HG03439 (cell line): ENCODE measurements at regions not wholly inside any gene's neighbourhood (a gene's known extent, or its start where the extent isn't known, plus 50 kb on each side); places are given as distances from the start of the nearest gene placed in this dataset.

ENCODE experiments used
- ATAC-seq: cut with Tn5 transposase; IDR thresholded peaks from one replicate; pipeline ENCODE4 v1.9.1; 2021; ENCODE audit warnings: mild to moderate bottlenecking, moderate library complexity; ENCODE audit not compliant: unreplicated experiment

DNA sequence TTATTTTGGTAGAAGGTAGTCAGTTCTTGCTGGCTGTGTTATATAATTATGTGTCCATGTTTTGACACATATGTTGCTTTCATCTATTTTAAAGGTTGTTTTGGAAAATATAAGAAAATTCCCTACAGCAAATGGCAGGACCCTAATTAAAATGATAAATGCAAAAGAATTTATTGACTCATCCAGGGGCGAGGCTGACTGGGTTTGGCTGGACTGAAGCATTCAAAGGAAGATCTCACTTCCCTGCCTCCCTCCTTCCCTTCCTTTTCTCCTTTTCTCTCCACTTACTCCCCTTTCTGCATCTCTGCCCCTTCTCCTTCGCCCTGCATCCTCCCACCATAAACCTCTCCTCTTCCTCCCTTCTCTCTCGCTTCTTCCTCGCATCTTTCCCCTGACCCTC lies 129.6 kb downstream of the SNAPC1 start:
- no peak for ATAC-seq

- no peak for ATAC-seq
Measured at GRCh38 chr14:61893371-61893940, 131.2 kb downstream of the SNAPC1 start.

GRCh38 chr14:61894452-61895077 lies 132.3 kb downstream of the SNAPC1 start:
- no peak for ATAC-seq

- ATAC-seq = no peak
Measured at GRCh38 chr14:61897300-61897699, 135.1 kb downstream of the SNAPC1 start.

DNA sequence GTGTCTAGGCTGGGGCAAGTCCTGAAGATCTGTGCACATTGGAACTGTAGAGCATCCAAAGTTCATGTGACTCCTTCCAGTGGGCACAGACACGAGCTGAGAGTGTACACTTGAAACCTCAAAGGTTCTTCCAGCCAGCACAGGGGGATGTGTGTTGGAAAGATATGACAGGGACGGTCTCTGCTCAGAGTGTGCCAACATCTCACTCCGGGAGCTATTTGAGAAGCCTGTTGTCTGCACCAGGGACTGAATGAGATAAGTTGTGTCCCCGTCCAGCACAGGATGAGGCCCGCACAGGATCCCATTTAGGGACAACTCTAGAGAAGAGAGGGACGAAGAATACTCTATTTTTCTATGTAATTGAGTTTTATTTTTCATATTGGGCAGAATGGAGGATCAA lies 136.3 kb downstream of the SNAPC1 start:
- ATAC-seq = no peak

- no peak for ATAC-seq
Measured at GRCh38 chr14:61899497-61899896, 137.3 kb downstream of the SNAPC1 start.

- ATAC-seq = no peak
Measured at GRCh38 chr14:61904946-61905345, 142.7 kb downstream of the SNAPC1 start.

GRCh38 chr14:61911574-61911973 lies 149.4 kb downstream of the SNAPC1 start:
- no peak for ATAC-seq

- ATAC-seq = no peak
Measured at GRCh38 chr14:61918998-61919397, 156.8 kb downstream of the SNAPC1 start.

DNA sequence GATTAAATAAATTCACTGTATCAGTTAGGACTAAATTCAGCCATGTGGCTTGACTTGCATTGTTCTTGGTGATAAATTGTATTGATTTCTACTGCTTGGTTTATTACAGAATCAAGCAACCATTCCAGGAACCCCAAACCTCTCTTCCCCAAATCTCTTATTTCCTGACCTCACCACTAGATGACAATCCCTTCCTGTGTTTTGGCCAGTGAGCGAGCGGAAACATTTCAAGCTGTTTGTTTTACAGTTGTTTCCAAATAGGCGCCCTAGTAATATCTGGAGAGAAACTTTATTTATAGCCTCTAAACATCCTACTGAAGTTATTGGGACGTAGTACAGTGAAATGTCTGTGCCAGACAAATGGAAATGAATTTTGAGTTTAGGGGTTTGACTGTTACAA lies 161.1 kb downstream of the SNAPC1 start:
- ATAC-seq = no peak

GRCh38 chr14:61925043-61925442 lies 162.8 kb downstream of the SNAPC1 start:
- ATAC-seq = no peak

GRCh38 chr14:61925732-61926435 lies 163.7 kb downstream of the SNAPC1 start:
- no peak for ATAC-seq

DNA sequence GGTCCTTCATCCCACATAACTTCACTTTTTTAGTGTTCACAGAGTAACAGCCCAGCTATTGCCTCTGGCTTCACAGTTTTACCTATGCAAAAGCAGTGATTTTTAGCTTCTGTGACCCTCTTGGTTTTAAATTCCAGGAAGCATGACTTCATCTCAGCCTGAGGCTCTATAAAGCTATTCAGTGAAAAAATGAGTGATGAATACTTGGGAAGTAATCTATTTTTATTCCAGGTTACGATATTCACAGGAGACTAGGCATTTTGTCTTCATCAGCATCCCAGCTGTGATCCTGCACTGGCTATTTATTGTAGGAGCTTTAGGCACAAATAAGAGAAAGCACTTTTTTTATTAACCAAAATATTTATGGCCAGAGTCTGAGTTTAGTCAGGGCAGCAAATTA lies 164.8 kb downstream of the SNAPC1 start:
- ATAC-seq = no peak

DNA sequence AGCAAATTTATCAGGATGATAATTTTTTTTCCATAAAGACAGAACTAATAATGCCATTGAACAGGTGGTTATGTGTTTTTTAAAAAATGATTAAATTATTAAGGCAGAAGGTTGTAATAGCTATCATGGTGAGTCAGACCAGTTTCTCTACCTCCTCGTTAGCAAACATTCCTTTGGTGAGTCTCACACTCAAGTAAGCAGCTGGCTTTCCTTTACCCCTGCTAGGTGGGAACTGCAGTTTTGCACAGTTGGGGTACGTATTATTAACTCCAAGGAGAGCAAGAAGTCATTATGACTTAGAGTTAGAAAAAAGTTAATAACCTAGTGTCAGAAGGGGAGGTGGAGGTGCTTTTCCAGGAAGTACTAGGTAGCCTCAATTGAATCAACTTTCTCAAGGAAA lies 165.3 kb downstream of the SNAPC1 start:
- no peak for ATAC-seq

DNA sequence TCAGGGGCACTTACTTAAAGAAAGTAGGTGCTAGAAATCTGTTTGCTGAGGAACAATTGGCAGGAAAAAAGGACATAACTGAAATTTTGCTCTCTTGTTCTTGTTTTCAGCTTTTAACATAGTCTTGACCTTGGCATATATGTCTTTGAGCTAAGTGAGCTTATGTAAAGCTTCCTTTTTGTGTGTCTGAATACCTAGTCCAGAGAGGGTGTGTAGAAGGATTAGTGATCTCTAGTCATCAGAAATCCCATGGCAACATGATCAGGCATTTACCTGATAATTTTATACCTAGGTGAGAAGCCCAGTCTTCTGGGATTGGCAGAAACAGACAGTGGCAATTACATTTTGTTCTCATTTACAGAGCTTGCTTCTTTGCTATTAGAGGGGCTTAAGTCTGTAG lies 166.1 kb downstream of the SNAPC1 start:
- no peak for ATAC-seq

DNA sequence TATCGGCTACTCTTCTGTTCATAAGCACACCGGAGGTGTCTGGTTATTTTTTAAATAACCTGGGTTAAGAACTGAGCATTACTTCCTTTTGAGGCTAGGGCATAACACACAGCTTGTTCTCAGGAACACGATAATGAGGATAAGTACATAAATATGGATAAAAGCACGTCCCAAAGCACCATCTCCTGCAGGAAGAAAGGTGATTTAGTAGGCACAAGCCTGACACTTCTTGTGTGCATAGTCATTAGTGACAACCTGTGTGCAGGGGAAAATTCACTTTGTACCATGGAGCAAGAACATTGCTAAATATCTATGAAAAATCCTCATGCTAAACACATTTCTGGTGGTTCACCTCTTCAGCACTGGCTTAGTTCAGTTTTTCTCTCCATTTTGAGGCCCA lies 166.5 kb downstream of the SNAPC1 start:
- ATAC-seq = no peak

DNA sequence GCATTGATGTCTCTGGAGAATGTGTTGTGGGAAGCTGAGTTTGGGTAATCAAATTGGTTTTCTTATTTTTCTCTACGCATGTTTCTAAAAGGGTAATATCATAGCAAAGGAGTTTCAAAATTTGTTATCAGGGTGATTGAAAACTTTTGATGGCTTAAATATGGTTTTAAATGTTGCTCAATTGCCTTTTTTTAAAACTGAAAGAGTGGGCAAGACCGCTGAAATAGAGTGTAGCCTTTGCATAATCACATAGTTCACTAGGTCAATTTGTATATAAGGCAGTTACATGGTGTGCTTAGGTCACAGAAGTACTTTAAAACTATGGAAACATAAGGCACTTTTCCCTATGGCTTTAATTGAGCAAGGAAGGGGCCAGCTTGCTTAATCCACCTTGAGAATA lies 167.4 kb downstream of the SNAPC1 start:
- no peak for ATAC-seq

DNA sequence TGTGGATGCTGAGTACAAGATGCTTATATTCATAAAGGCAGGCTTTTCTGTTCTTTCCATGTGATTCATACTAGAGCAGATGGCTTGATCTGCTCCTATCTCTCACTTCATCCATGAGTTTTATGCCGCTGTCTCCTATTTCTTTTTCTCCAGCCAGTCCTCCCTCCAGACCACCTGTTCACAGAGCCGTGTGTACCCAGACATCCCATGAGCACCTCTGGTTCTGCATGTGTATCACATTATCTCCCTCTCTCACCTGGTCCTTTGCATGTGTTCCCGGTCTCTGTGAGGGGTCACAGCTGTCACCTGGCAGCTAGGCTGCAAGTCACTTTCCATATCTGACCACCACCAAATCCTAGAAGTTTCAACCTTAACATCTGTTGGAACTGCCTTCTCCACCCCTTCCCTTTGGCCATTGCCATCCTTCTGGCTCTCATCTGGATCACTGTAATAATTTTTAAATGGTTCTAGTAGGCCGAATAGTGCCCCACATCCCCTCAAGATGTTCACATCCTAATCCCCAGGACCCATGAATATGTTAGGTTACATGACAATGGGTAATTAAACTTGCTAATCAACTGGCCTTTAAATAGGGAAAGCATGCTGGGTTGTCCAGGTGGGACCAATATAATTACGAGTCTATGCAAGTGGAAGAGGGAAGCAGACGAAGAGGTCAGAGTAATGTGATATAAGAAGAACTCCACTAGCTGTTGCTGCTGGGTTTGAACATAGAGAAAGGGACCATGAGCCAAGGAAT lies 168.1 kb downstream of the SNAPC1 start:
- ATAC-seq = no peak

GRCh38 chr14:61932974-61933373 lies 170.8 kb downstream of the SNAPC1 start:
- ATAC-seq = no peak

- no peak for ATAC-seq
Measured at GRCh38 chr14:61934385-61934784, 172.2 kb downstream of the SNAPC1 start.

DNA sequence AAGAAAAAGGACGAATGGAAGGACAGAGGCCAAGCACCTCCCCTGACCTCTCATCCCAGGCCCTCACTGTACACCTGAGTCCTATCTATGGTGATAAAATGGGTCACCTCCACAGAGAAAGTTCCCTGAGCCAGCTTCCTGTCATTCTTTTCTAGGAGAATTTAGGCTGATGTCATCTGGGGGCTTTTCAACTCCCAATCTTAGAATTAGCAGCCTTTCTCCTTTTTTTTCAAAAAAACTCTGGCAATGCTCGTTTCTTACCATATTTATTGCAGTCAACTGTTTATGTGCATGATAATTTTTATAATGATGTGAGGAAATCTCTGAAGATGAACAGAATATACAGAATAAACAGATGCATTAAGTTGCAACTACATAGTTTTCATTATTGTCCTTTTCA lies 177.6 kb downstream of the SNAPC1 start:
- ATAC-seq = no peak
